ENCODE measurements at regions not wholly inside any gene's neighbourhood (a gene's known extent, or its start where the extent isn't known, plus 50 kb on each side); places are given as distances from the start of the nearest gene placed in this dataset.

GRCh38 chr9:82637368-82637767, 425.6 kb downstream of the RASEF start:
- no peak overlapping the region for H3K14ac ChIP-seq (ENCODE audit: insufficient read depth, low read length)
- no peak overlapping the region for H3K23ac ChIP-seq (ENCODE audit: insufficient read length, low read depth, low read length)
- no peak overlapping the region for H3K4ac ChIP-seq (ENCODE audit: low read depth, low read length)
- no peak overlapping the region for H3K18ac ChIP-seq (ENCODE audit: insufficient read length, low read depth, low read length)
- no peak overlapping the region for H3K4me2 ChIP-seq (ENCODE audit: insufficient read depth, insufficient read length, low read length)
- H3K4me1 ChIP-seq (ENCODE audit: insufficient read depth, low read length), result no peaks in the 10 kb centered on the region
- H2BK20ac ChIP-seq (ENCODE audit: low read depth, low read length, poor library complexity, severe bottlenecking), result no peak overlapping the region
- DNase-seq, result no peak
- H4K20me1 ChIP-seq (ENCODE audit: control insufficient read depth, insufficient read depth, insufficient read length), result no peaks in the 10 kb centered on the region
- H2AFZ ChIP-seq (ENCODE audit: low read length), result no peak overlapping the region
- H2BK12ac ChIP-seq (ENCODE audit: insufficient read length, low read depth, low read length), result no peak overlapping the region
- no peak overlapping the region for H3K27ac ChIP-seq (ENCODE audit: insufficient read length, low read depth, low read length)
- H3K9ac ChIP-seq (ENCODE audit: extremely low read depth, insufficient read length, low read length), result no peak overlapping the region
- H3K79me1 ChIP-seq (ENCODE audit: insufficient read depth, low read depth, low read length, poor library complexity, severe bottlenecking), result no peaks in the 10 kb centered on the region
- H2BK15ac ChIP-seq (ENCODE audit: low read depth, low read length), result no peak overlapping the region
- no peak overlapping the region for H4K91ac ChIP-seq (ENCODE audit: insufficient read length, low read depth, low read length)
- no CpG with 5 or more reads among the region's 3 CpGs for WGBS (ENCODE audit: extremely low coverage, insufficient read length, low lambda C conversion rate)
- Mint-ChIP-seq H3K4me3 (no peak overlapping the region), H3K9me3 (peaks cover 13 to 20% of the 10 kb centered on the region in 2 experiments), H3K36me3 (ENCODE audit: insufficient read depth in 1 of 3, low read depth in 3 of 3) (peaks cover 3 to 6% (median 3%) of the 10 kb centered on the region in 3 experiments; a peak in 4 of 7 replicates), H3K27ac (no peak overlapping the region), H3K27me3 (ENCODE audit: low read depth) (no peaks in the 10 kb centered on the region), H3K4me1 (no peaks in the 10 kb centered on the region)
- H3T11ph ChIP-seq (ENCODE audit: low read length), result no peak overlapping the region
- H4K8ac ChIP-seq (replicated peaks; ENCODE audit: insufficient read length, low read depth, low read length), result no peak overlapping the region
- no peaks in the 10 kb centered on the region for H3K79me2 ChIP-seq (ENCODE audit: insufficient read depth, low read length)
- no peaks in the 10 kb centered on the region for H3K9me3 ChIP-seq (ENCODE audit: control insufficient read depth, low read depth, low read length)
- H3K56ac ChIP-seq (ENCODE audit: insufficient read length, low read depth, low read length), result no peak overlapping the region
- no peaks in the 10 kb centered on the region for H3K23me2 ChIP-seq (ENCODE audit: insufficient read length, low read depth, low read length, poor library complexity, severe bottlenecking)
- no peak overlapping the region for H2BK120ac ChIP-seq (ENCODE audit: low read depth, low read length, poor library complexity, severe bottlenecking)
- TF ChIP-seq CTCF (conservative IDR thresholded peaks at IDR 0.05), result no peak
- H3K27me3 ChIP-seq (ENCODE audit: insufficient read depth, low read length), result no peaks in the 10 kb centered on the region
- no peak overlapping the region for H2BK5ac ChIP-seq (ENCODE audit: insufficient read length, low read length)
- H4K5ac ChIP-seq (ENCODE audit: insufficient read length, low read depth, low read length), result no peak overlapping the region
- H2AK5ac ChIP-seq (ENCODE audit: insufficient read length, low read length), result no peak overlapping the region
